Liver (tissue), 7 donors: ENCODE measurements at regions not wholly inside any gene's neighbourhood (a gene's known extent, or its start where the extent isn't known, plus 50 kb on each side); places are given as distances from the start of the nearest gene placed in this dataset.
"Not testable (repeated sequence)": the region's sequence is repeated elsewhere in the genome, so short reads cannot be mapped to it uniquely, and the experiment has no call there.

Experiments used
- DNase-seq: peaks from one replicate; pipeline ENCODE4 v3.0.0-alpha.2; 2017; ENCODE audit warnings: low spot score
- H3K27ac ChIP-seq, 2 donors: one replicate each; pipeline ENCODE4 v1.7.0; 2013; ENCODE audit warnings: inconsistent platforms in 2 of 2, low read length in 2 of 2, control low read depth in 1 of 2, low read depth in 1 of 2, mild to moderate bottlenecking in 1 of 2
- H3K27me3 ChIP-seq, 4 donors: one replicate each; pipeline versions ENCODE4 v1.6.1 to v1.7.0; 2013; ENCODE audit warnings: low read length in 3 of 4, inconsistent platforms in 1 of 4, mild to moderate bottlenecking in 1 of 4, moderate library complexity in 1 of 4; ENCODE audit not compliant: control insufficient read depth in 4 of 4, insufficient read depth in 4 of 4
- H3K36me3 ChIP-seq, 4 donors: one replicate each; pipeline versions ENCODE4 v1.6.1 to v1.7.0; 2013; ENCODE audit warnings: low read length in 3 of 4, mild to moderate bottlenecking in 3 of 4, low read depth in 1 of 4, moderate library complexity in 1 of 4; ENCODE audit not compliant: control insufficient read depth in 4 of 4, insufficient read depth in 3 of 4
- H3K4me1 ChIP-seq, 4 donors: one replicate each; pipeline versions ENCODE4 v1.6.1 to v1.7.0; 2013; ENCODE audit warnings: low read length in 3 of 4, mild to moderate bottlenecking in 3 of 4, moderate library complexity in 1 of 4; ENCODE audit not compliant: control insufficient read depth in 4 of 4, insufficient read depth in 4 of 4
- H3K4me3 ChIP-seq, 3 donors: one replicate each; pipeline versions ENCODE4 v1.6.1 to v1.7.0; 2013; ENCODE audit warnings: low read length in 3 of 3, control low read depth in 1 of 3, low read depth in 1 of 3, mild to moderate bottlenecking in 1 of 3
- H3K9ac ChIP-seq, 2 donors: one replicate each; pipeline ENCODE4 v1.7.0; 2013; ENCODE audit warnings: low read length in 2 of 2, mild to moderate bottlenecking in 2 of 2, moderate library complexity in 2 of 2, control low read depth in 1 of 2, low read depth in 1 of 2
- H3K9me3 ChIP-seq, 4 donors: one replicate each; pipeline versions ENCODE4 v1.6.1 to v1.7.0; 2013; ENCODE audit warnings: low read length in 3 of 4; ENCODE audit not compliant: control insufficient read depth in 4 of 4
- FOXA1 ChIP-seq: IDR thresholded peaks from 2 replicates; pipeline ENCODE4 v1.6.1; 2016; ENCODE audit warnings: antibody characterized with exemption
- FOXA2 ChIP-seq: IDR thresholded peaks from 2 replicates; pipeline ENCODE4 v1.6.1; 2016; ENCODE audit warnings: antibody characterized with exemption
- GABPA ChIP-seq, 2 donors: IDR thresholded peaks in 1 of 2; conservative IDR thresholded peaks in 1 of 2; 2 replicates each; pipeline ENCODE4 v1.6.1; 2016; ENCODE audit warnings: antibody characterized with exemption in 2 of 2, mild to moderate bottlenecking in 1 of 2, moderate library complexity in 1 of 2
- HNF4G ChIP-seq: IDR thresholded peaks from 2 replicates; pipeline ENCODE4 v1.6.1; 2016; ENCODE audit warnings: antibody characterized with exemption
- JUND ChIP-seq, 2 donors: IDR thresholded peaks; 2 replicates each; pipeline ENCODE4 v1.6.1; 2016; ENCODE audit warnings: antibody characterized with exemption in 2 of 2
- NR2F2 ChIP-seq: IDR thresholded peaks from 2 replicates; pipeline ENCODE4 v1.6.1; 2016; ENCODE audit warnings: antibody characterized with exemption
- RAD21 ChIP-seq, 2 donors: IDR thresholded peaks; 2 replicates each; pipeline ENCODE4 v1.6.1; 2016; ENCODE audit warnings: antibody characterized with exemption in 2 of 2, mild to moderate bottlenecking in 2 of 2
- RXRA ChIP-seq, 2 donors: IDR thresholded peaks; 2 replicates each; pipeline ENCODE4 v1.6.1; 2017 to 2018; ENCODE audit warnings: antibody characterized with exemption in 2 of 2, mild to moderate bottlenecking in 1 of 2
- SP1 ChIP-seq: IDR thresholded peaks from 2 replicates; pipeline ENCODE4 v1.6.1; 2018; ENCODE audit warnings: antibody characterized with exemption, mild to moderate bottlenecking
- TAF1 ChIP-seq: conservative IDR thresholded peaks from 2 replicates; pipeline ENCODE4 v1.6.1; 2016; ENCODE audit warnings: antibody characterized with exemption, mild to moderate bottlenecking
- ZBTB33 ChIP-seq: IDR thresholded peaks from 2 replicates; pipeline ENCODE4 v1.6.1; 2016; ENCODE audit warnings: antibody characterized with exemption
- WGBS: extraction: QIAGEN DNeasy Blood & Tissue Kit; methylation state at CpG from one replicate; pipeline ENCODE4 v1.1.7; 2013; 5-methylcytosine and 5-hydroxymethylcytosine counted together
- donor health status: healthy.
- donor health status: healthy.
- donor health status: healthy.
- donor health status: healthy.

GRCh38 chr9:82489201-82489821 lies 500.7 kb downstream of the SPATA31D1 start:
- Histone ChIP-seq H3K27ac (peak overlapping the region; percentile 68 to 71), H3K27me3 (no peaks in the 10 kb centered on the region), H3K9ac (peak overlapping the region in 1 of 2 donors; percentile 18), H3K9me3 (no peaks in the 10 kb centered on the region), H3K4me3 (no peak overlapping the region), H3K36me3 (no peaks in the 10 kb centered on the region), H3K4me1 (peaks cover 0 to 24% (median 15%) of the 10 kb centered on the region in 4 donors)
- no peak for DNase-seq
- TF ChIP-seq NR2F2 (no peak), RAD21 (IDR thresholded peaks at IDR 0.05) (peak in 1 of 2 donors; percentile 27)
- 47% methylated on average over 5 of the region's 5 CpGs for WGBS

- no peak for DNase-seq
Observed at GRCh38 chr9:82490019-82490499, 501.5 kb downstream of the SPATA31D1 start.

GRCh38 chr9:82490821-82491220 lies 502.2 kb downstream of the SPATA31D1 start:
- H3K4me1 ChIP-seq = peaks cover 0 to 24% (median 15%) of the 10 kb centered on the region in 4 donors
- H3K27me3 ChIP-seq, H3K27ac ChIP-seq, H3K9ac ChIP-seq, H3K9me3 ChIP-seq, H3K36me3 ChIP-seq, DNase-seq, H3K4me3 ChIP-seq: not testable (repeated sequence)
- WGBS = 95% methylated on average over 5 of the region's 5 CpGs

More at GRCh38 chr9:82490019-82490499, 501.5 kb downstream of the SPATA31D1 start:
- peaks cover 0 to 24% (median 15%) of the 10 kb centered on the region in 4 donors for H3K4me1 ChIP-seq
- H3K27ac ChIP-seq = no peak overlapping the region
- H3K27me3 ChIP-seq = no peaks in the 10 kb centered on the region
- H3K4me3 ChIP-seq = no peak overlapping the region
- no peak overlapping the region for H3K9ac ChIP-seq
- H3K9me3 ChIP-seq = no peaks in the 10 kb centered on the region
- WGBS = 71% methylated on average over 4 of the region's 4 CpGs
- H3K36me3 ChIP-seq = no peaks in the 10 kb centered on the region
- TF ChIP-seq SP1 = no peak
- TF ChIP-seq TAF1 = no peak
- TF ChIP-seq FOXA1 = no peak
- no peak for TF ChIP-seq RXRA (IDR thresholded peaks at IDR 0.05)

GRCh38 chr9:82491604-82492003 lies 503.0 kb downstream of the SPATA31D1 start:
- Histone ChIP-seq H3K9ac (no peak overlapping the region), H3K4me3 (no peak overlapping the region), H3K36me3 (no peaks in the 10 kb centered on the region), H3K9me3 (no peaks in the 10 kb centered on the region), H3K4me1 (peaks cover 0 to 24% (median 15%) of the 10 kb centered on the region in 4 donors), H3K27ac (no peak overlapping the region), H3K27me3 (no peaks in the 10 kb centered on the region)
- 97% methylated on average over 3 of the region's 3 CpGs for WGBS
- DNase-seq = no peak
- TF ChIP-seq ZBTB33 = no peak
- no peak for TF ChIP-seq JUND (IDR thresholded peaks at IDR 0.05)
- no peak for TF ChIP-seq FOXA2
- TF ChIP-seq HNF4G = no peak
- TF ChIP-seq GABPA (IDR thresholded peaks at IDR 0.05 in 1 of 2, conservative IDR thresholded peaks at IDR 0.05 in 1 of 2) = no peak
